Esophagus muscularis mucosa (tissue), 4 donors: ENCODE measurements at regions not wholly inside any gene's neighbourhood (a gene's known extent, or its start where the extent isn't known, plus 50 kb on each side); places are given as distances from the start of the nearest gene placed in this dataset.

Experiments used
- DNase-seq: peaks from one replicate; pipeline ENCODE4 v3.0.0-alpha.2; 2017; ENCODE audit errors: extremely low spot score
- H3K27ac ChIP-seq, 4 donors: fragments of 200-600 bp; sonication (generic); replicated peaks in 1 of 4; 1 replicate in 3 of 4; 2 replicates in 1 of 4; pipeline ENCODE4 v1.5.1; 2016 to 2019; ENCODE audit warnings: mild to moderate bottlenecking in 1 of 4
- H3K27me3 ChIP-seq, 4 donors: fragments of 200-600 bp; sonication (generic); one replicate each; pipeline versions ENCODE4 v1.5.1 to v1.6.0; 2016 to 2019
- H3K36me3 ChIP-seq, 4 donors: fragments of 200-600 bp; sonication (generic); one replicate each; pipeline ENCODE4 v1.5.1; 2016 to 2019
- H3K4me1 ChIP-seq, 4 donors: fragments of 200-600 bp; sonication (generic); one replicate each; pipeline ENCODE4 v1.5.1; 2016 to 2019
- H3K4me3 ChIP-seq, 4 donors: fragments of 200-600 bp; sonication (generic); 1 replicate in 2 of 4; 2 replicates in 2 of 4; pipeline ENCODE4 v1.5.1; 2016 to 2019; ENCODE audit warnings: mild to moderate bottlenecking in 4 of 4, moderate library complexity in 1 of 4
- H3K9me3 ChIP-seq, 4 donors: fragments of 200-600 bp; sonication (generic); 1 replicate in 3 of 4; 2 replicates in 1 of 4; pipeline ENCODE4 v1.5.1; 2016 to 2019
- CTCF ChIP-seq, 3 experiments: fragments of 200-600 bp in 2 of 3; fragments of 450-650 bp in 1 of 3; sonication (generic) in 2 of 3; IDR thresholded peaks; one replicate each; pipeline ENCODE4 v1.5.1; 2017 to 2019; ENCODE audit warnings: antibody characterized with exemption in 3 of 3, mild to moderate bottlenecking in 2 of 3, moderate library complexity in 1 of 3
- EP300 ChIP-seq: sonication (generic); formaldehyde crosslinking; IDR thresholded peaks from one replicate; pipeline ENCODE4 v1.6.1; 2017; ENCODE audit warnings: antibody characterized with exemption
- POLR2A ChIP-seq: fragments of 450-650 bp; IDR thresholded peaks from one replicate; pipeline ENCODE4 v1.6.1; 2017; ENCODE audit warnings: antibody characterized with exemption, moderate library complexity, mild to moderate bottlenecking, low read depth
- POLR2AphosphoS5 ChIP-seq, 2 donors: sonication (generic); formaldehyde crosslinking; IDR thresholded peaks; one replicate each; pipeline ENCODE4 v1.6.1; 2017; ENCODE audit warnings: antibody characterized with exemption in 2 of 2
- whole genome bisulfite sequencing: methylation state at CpG from one replicate; pipeline ENCODE4 v1.1.5; 2018; 5-methylcytosine and 5-hydroxymethylcytosine counted together
- intact Hi-C: fragments of 100-400 bp; cut with DNase I; formaldehyde crosslinking; loops from one replicate; pipeline ENCODE4 v1.15.1; 2023

- intact Hi-C loops, result no loop called here
- 96% methylated on average over 5 of the region's 5 CpGs for WGBS
- TF ChIP-seq CTCF (IDR thresholded peaks at IDR 0.05) (no peak), POLR2AphosphoS5 (IDR thresholded peaks at IDR 0.05) (no peak), POLR2A (no peak), EP300 (no peak)
Measured at GRCh38 chr7:106721816-106722785, 61.1 kb upstream of the CCDC71L start.

GRCh38 chr7:106723398-106723797 lies 62.4 kb upstream of the CCDC71L start:
- Histone ChIP-seq H3K4me3 (no peak overlapping the region), H3K27me3 (no peaks in the 10 kb centered on the region), H3K36me3 (no peaks in the 10 kb centered on the region), H3K27ac (no peak overlapping the region), H3K4me1 (peaks cover 0 to 5% (median 2%) of the 10 kb centered on the region in 4 donors), H3K9me3 (no peaks in the 10 kb centered on the region)
- intact Hi-C loops, result no loop called here
- TF ChIP-seq POLR2A (no peak), CTCF (IDR thresholded peaks at IDR 0.05) (no peak), EP300 (no peak), POLR2AphosphoS5 (IDR thresholded peaks at IDR 0.05) (no peak)
- DNase-seq, result no peak
- 64% methylated on average over 1 of the region's 1 CpG for WGBS

More at GRCh38 chr7:106721816-106722785, 61.1 kb upstream of the CCDC71L start:
- Histone ChIP-seq H3K27me3 (no peaks in the 10 kb centered on the region), H3K4me3 (no peak overlapping the region), H3K27ac (no peak overlapping the region), H3K4me1 (peaks cover 0 to 15% (median 5%) of the 10 kb centered on the region in 4 donors), H3K36me3 (no peaks in the 10 kb centered on the region), H3K9me3 (no peaks in the 10 kb centered on the region)
- DNase-seq, result no peak

- Histone ChIP-seq H3K4me3 (no peak overlapping the region), H3K27me3 (no peaks in the 10 kb centered on the region), H3K27ac (no peak overlapping the region), H3K4me1 (peaks cover 3 to 10% (median 6%) of the 10 kb centered on the region in 4 donors), H3K36me3 (no peaks in the 10 kb centered on the region), H3K9me3 (no peaks in the 10 kb centered on the region)
- no peak for DNase-seq
- 82% methylated on average over 2 of the region's 2 CpGs for WGBS
- TF ChIP-seq CTCF (IDR thresholded peaks at IDR 0.05) (no peak), POLR2A (no peak), EP300 (no peak), POLR2AphosphoS5 (IDR thresholded peaks at IDR 0.05) (no peak)
- intact Hi-C loops, result no loop called here
Measured at GRCh38 chr7:106729720-106730385, 68.9 kb upstream of the CCDC71L start.

GRCh38 chr7:106731187-106731586 lies 70.2 kb upstream of the CCDC71L start:
- intact Hi-C loops, result no loop called here
- WGBS, result 41% methylated on average over 5 of the region's 5 CpGs
- H3K27me3 ChIP-seq, result no peaks in the 10 kb centered on the region
- H3K9me3 ChIP-seq, result no peaks in the 10 kb centered on the region
- no peaks in the 10 kb centered on the region for H3K36me3 ChIP-seq
- no peak for DNase-seq
- TF ChIP-seq POLR2AphosphoS5 (IDR thresholded peaks at IDR 0.05) (no peak), EP300 (no peak), CTCF (IDR thresholded peaks at IDR 0.05) (no peak), POLR2A (no peak)
- H3K27ac ChIP-seq, result no peak overlapping the region
- no peak overlapping the region for H3K4me3 ChIP-seq
- peaks cover 3 to 10% (median 6%) of the 10 kb centered on the region in 4 donors for H3K4me1 ChIP-seq
